ENCODE measurements at regions not wholly inside any gene's neighbourhood (a gene's known extent, or its start where the extent isn't known, plus 50 kb on each side); places are given as distances from the start of the nearest gene placed in this dataset.

GRCh38 chr2:120579916-120580685, 155.6 kb upstream of the GLI2 start (continued):
- TF ChIP-seq ZNF277 (CRISPR knock-in tag; IDR thresholded peaks at IDR 0.05; ENCODE audit: borderline replicate concordance) (no peak), FOXP1 (CRISPR knock-in tag; IDR thresholded peaks at IDR 0.05) (no peak), SRSF7 (optimal IDR thresholded peaks at IDR 0.05; ENCODE audit: low read depth, low read length) (no peak), NFXL1 (CRISPR knock-in tag; IDR thresholded peaks at IDR 0.05) (no peak), NFE2L1 (tag; IDR thresholded peaks at IDR 0.05; ENCODE audit: borderline replicate concordance, low read depth) (no peak), XRCC5 (IDR thresholded peaks at IDR 0.05; ENCODE audit: low read depth, low read length) (no peak), ZNF3 (CRISPR knock-in tag; IDR thresholded peaks at IDR 0.05) (no peak), PRDM10 (IDR thresholded peaks at IDR 0.05; ENCODE audit: partially characterized antibody) (no peak), TAF7 (tag; IDR thresholded peaks at IDR 0.05) (no peak)
